ENCODE measurements at regions not wholly inside any gene's neighbourhood (a gene's known extent, or its start where the extent isn't known, plus 50 kb on each side); places are given as distances from the start of the nearest gene placed in this dataset.

GRCh38 chr11:121932646-121933185 lies 183.3 kb downstream of the BLID start:
- Mint-ChIP-seq H3K9me3 (ENCODE audit: low read depth) (no peaks in the 10 kb centered on the region), H3K4me1 (ENCODE audit: low read depth) (peaks cover 2% of the 10 kb centered on the region), H3K4me3 (ENCODE audit: low read depth) (no peak overlapping the region), H3K27me3 (no peaks in the 10 kb centered on the region), H3K36me3 (ENCODE audit: insufficient read depth) (no peaks in the 10 kb centered on the region), H3K27ac (no peak overlapping the region)
- DNase-seq (ENCODE audit: low spot score, unreplicated experiment) = no peak
- no peak for TF ChIP-seq CTCF (IDR thresholded peaks at IDR 0.05; ENCODE audit: unreplicated experiment)

GRCh38 chr11:121931748-121932352 lies 184.2 kb downstream of the BLID start:
- no peak for DNase-seq (ENCODE audit: low spot score, unreplicated experiment)
- peaks cover 3% of the 10 kb centered on the region for H3K27me3 Mint-ChIP-seq
- peak overlapping the region; percentile 17 for H3K27ac Mint-ChIP-seq
- H3K36me3 Mint-ChIP-seq (ENCODE audit: insufficient read depth) = no peaks in the 10 kb centered on the region
- H3K4me3 Mint-ChIP-seq (ENCODE audit: low read depth) = no peak overlapping the region
- H3K4me1 Mint-ChIP-seq (ENCODE audit: low read depth) = peaks cover 2% of the 10 kb centered on the region
- no peak for TF ChIP-seq CTCF (IDR thresholded peaks at IDR 0.05; ENCODE audit: unreplicated experiment)
- H3K9me3 Mint-ChIP-seq (ENCODE audit: low read depth) = no peaks in the 10 kb centered on the region

- H3K4me1 Mint-ChIP-seq (ENCODE audit: low read depth) = peaks cover 2% of the 10 kb centered on the region
- H3K4me3 Mint-ChIP-seq (ENCODE audit: low read depth) = no peak overlapping the region
- no peak for DNase-seq (ENCODE audit: low spot score, unreplicated experiment)
- no peaks in the 10 kb centered on the region for H3K36me3 Mint-ChIP-seq (ENCODE audit: insufficient read depth)
- no peaks in the 10 kb centered on the region for H3K9me3 Mint-ChIP-seq (ENCODE audit: low read depth)
- H3K27me3 Mint-ChIP-seq = peaks cover 7% of the 10 kb centered on the region
- TF ChIP-seq CTCF (IDR thresholded peaks at IDR 0.05; ENCODE audit: unreplicated experiment) = no peak
- no peak overlapping the region for H3K27ac Mint-ChIP-seq
Observed at GRCh38 chr11:121931121-121931520, 184.9 kb downstream of the BLID start.

GRCh38 chr11:121930004-121930965 lies 185.7 kb downstream of the BLID start:
- TF ChIP-seq CTCF (IDR thresholded peaks at IDR 0.05; ENCODE audit: unreplicated experiment) = no peak
- Mint-ChIP-seq H3K36me3 (ENCODE audit: insufficient read depth) (no peaks in the 10 kb centered on the region), H3K27me3 (peaks cover 7% of the 10 kb centered on the region), H3K9me3 (ENCODE audit: low read depth) (no peaks in the 10 kb centered on the region), H3K4me3 (ENCODE audit: low read depth) (no peak overlapping the region), H3K4me1 (ENCODE audit: low read depth) (peaks cover 2% of the 10 kb centered on the region), H3K27ac (no peak overlapping the region)
- DNase-seq (ENCODE audit: low spot score, unreplicated experiment) = no peak

GRCh38 chr11:121929581-121929980 lies 186.4 kb downstream of the BLID start:
- H3K9me3 Mint-ChIP-seq (ENCODE audit: low read depth) = no peaks in the 10 kb centered on the region
- H3K27ac Mint-ChIP-seq = no peak overlapping the region
- no peak overlapping the region for H3K4me3 Mint-ChIP-seq (ENCODE audit: low read depth)
- DNase-seq (ENCODE audit: low spot score, unreplicated experiment) = no peak
- no peaks in the 10 kb centered on the region for H3K36me3 Mint-ChIP-seq (ENCODE audit: insufficient read depth)
- H3K27me3 Mint-ChIP-seq = peaks cover 9% of the 10 kb centered on the region
- TF ChIP-seq CTCF (IDR thresholded peaks at IDR 0.05; ENCODE audit: unreplicated experiment) = no peak
- H3K4me1 Mint-ChIP-seq (ENCODE audit: low read depth) = peaks cover 2% of the 10 kb centered on the region

Data from progenitor cell of endocrine pancreas (in vitro differentiated cells).